GM06990 (cell line): ENCODE measurements at regions not wholly inside any gene's neighbourhood (a gene's known extent, or its start where the extent isn't known, plus 50 kb on each side); places are given as distances from the start of the nearest gene placed in this dataset.

Source experiments
- DNase-seq: peaks from one replicate; pipeline ENCODE4 v3.0.0-alpha.2; 2011; ENCODE audit not compliant: insufficient read length; ENCODE audit errors: extremely low read depth
- H3K27me3 ChIP-seq: replicated peaks from 2 replicates; pipeline ENCODE4 v1.6.0; 2011; ENCODE audit warnings: low read length; ENCODE audit not compliant: control insufficient read depth, insufficient read depth
- H3K36me3 ChIP-seq: 2 replicates; pipeline ENCODE4 v1.5.1; 2011; ENCODE audit warnings: low read length; ENCODE audit not compliant: control insufficient read depth, insufficient read depth
- H3K4me3 ChIP-seq: replicated peaks from 2 replicates; pipeline ENCODE4 v1.5.1; 2011; ENCODE audit warnings: low read depth, mild to moderate bottlenecking, control low read depth, low read length
- CTCF ChIP-seq: IDR thresholded peaks from 2 replicates; pipeline ENCODE4 v1.5.1; 2011; ENCODE audit warnings: low read length, control low read depth, mild to moderate bottlenecking, inconsistent platforms; ENCODE audit not compliant: insufficient read depth, poor library complexity, severe bottlenecking

GRCh38 chr11:133695387-133695786 lies 149.9 kb downstream of the SPATA19 start:
- no peak for DNase-seq
- Histone ChIP-seq H3K36me3 (no peaks in the 10 kb centered on the region), H3K27me3 (no peaks in the 10 kb centered on the region; the same call in none of the 2 replicates), H3K4me3 (no peak overlapping the region)
- no peak for TF ChIP-seq CTCF

GRCh38 chr11:133694701-133695100 lies 150.6 kb downstream of the SPATA19 start:
- H3K36me3 ChIP-seq: no peaks in the 10 kb centered on the region
- H3K4me3 ChIP-seq: no peak overlapping the region
- H3K27me3 ChIP-seq: no peaks in the 10 kb centered on the region; the same call in none of the 2 replicates
- no peak for DNase-seq
- no peak for TF ChIP-seq CTCF

GRCh38 chr11:133693110-133693509 lies 152.2 kb downstream of the SPATA19 start:
- DNase-seq: no peak
- TF ChIP-seq CTCF: no peak

GRCh38 chr11:133692126-133692934 lies 153.0 kb downstream of the SPATA19 start:
- Histone ChIP-seq H3K4me3 (no peak overlapping the region), H3K36me3 (no peaks in the 10 kb centered on the region), H3K27me3 (no peaks in the 10 kb centered on the region; the same call in none of the 2 replicates)
- no peak for DNase-seq
- no peak for TF ChIP-seq CTCF

More at GRCh38 chr11:133693110-133693509, 152.2 kb downstream of the SPATA19 start:
- no peaks in the 10 kb centered on the region for H3K36me3 ChIP-seq
- H3K4me3 ChIP-seq: no peak overlapping the region
- H3K27me3 ChIP-seq: no peaks in the 10 kb centered on the region; the same call in none of the 2 replicates

GRCh38 chr11:133687781-133688180 lies 155.5 kb upstream of the OPCML start:
- Histone ChIP-seq H3K27me3 (no peaks in the 10 kb centered on the region), H3K4me3 (no peak overlapping the region), H3K36me3 (no peaks in the 10 kb centered on the region)
- no peak for TF ChIP-seq CTCF
- no peak for DNase-seq
